Neural progenitor cell (in vitro differentiated cells): ENCODE measurements at regions not wholly inside any gene's neighbourhood (a gene's known extent, or its start where the extent isn't known, plus 50 kb on each side); places are given as distances from the start of the nearest gene placed in this dataset.

Source experiments
- DNase-seq: peaks from one replicate; pipeline ENCODE4 v3.0.0-alpha.2; 2016; ENCODE audit warnings: low spot score
- H2AFZ ChIP-seq: fragments of 200-600 bp; sonication (generic); replicated peaks from 2 replicates; pipeline ENCODE4 v1.6.1; 2016; ENCODE audit warnings: antibody characterized with exemption
- H3F3A ChIP-seq: fragments of 200-600 bp; sonication (generic); 2 replicates; pipeline ENCODE4 v1.6.1; 2016; ENCODE audit warnings: antibody characterized with exemption, low read depth
- H3K27ac ChIP-seq: fragments of 200-600 bp; sonication (generic); 2 replicates; pipeline ENCODE4 v1.5.1; 2016; ENCODE audit warnings: mild to moderate bottlenecking
- H3K27me3 ChIP-seq: fragments of 200-600 bp; sonication (generic); 2 replicates; pipeline ENCODE4 v1.6.1; 2016; ENCODE audit warnings: mild to moderate bottlenecking, moderate library complexity
- H3K36me3 ChIP-seq: fragments of 200-600 bp; sonication (generic); 2 replicates; pipeline ENCODE4 v1.5.1; 2016
- H3K4me1 ChIP-seq: fragments of 200-600 bp; sonication (generic); 2 replicates; pipeline ENCODE4 v1.6.1; 2016; ENCODE audit warnings: mixed run types
- H3K4me2 ChIP-seq: fragments of 200-600 bp; sonication (generic); 2 replicates; pipeline ENCODE4 v1.6.1; 2016
- H3K4me3 ChIP-seq: fragments of 200-600 bp; sonication (generic); 2 replicates; pipeline ENCODE4 v1.5.1; 2016
- H3K79me2 ChIP-seq: fragments of 200-600 bp; sonication (generic); 2 replicates; pipeline ENCODE4 v1.6.1; 2016; ENCODE audit warnings: low read depth
- H3K9ac ChIP-seq: fragments of 200-600 bp; sonication (generic); 2 replicates; pipeline ENCODE4 v1.6.1; 2016
- H3K9me3 ChIP-seq: fragments of 200-600 bp; sonication (generic); 2 replicates; pipeline ENCODE4 v1.5.1; 2016; ENCODE audit warnings: low read depth
- H4K20me1 ChIP-seq: fragments of 200-600 bp; sonication (generic); 2 replicates; pipeline ENCODE4 v1.6.1; 2016; ENCODE audit warnings: low read depth
- H3K27ac Mint-ChIP-seq: 3 replicates; pipeline ENCODE4 v1.8.0; 2021; ENCODE audit warnings: mixed read lengths
- H3K27me3 Mint-ChIP-seq: 2 replicates; pipeline ENCODE4 v1.8.0; 2022; ENCODE audit warnings: low read depth, mild to moderate bottlenecking, inconsistent platforms, moderate library complexity, mixed read lengths; ENCODE audit not compliant: insufficient read depth
- H3K36me3 Mint-ChIP-seq: 3 replicates; pipeline ENCODE4 v1.8.0; 2021; ENCODE audit warnings: mixed read lengths
- H3K4me1 Mint-ChIP-seq: 3 replicates; pipeline ENCODE4 v1.8.0; 2021; ENCODE audit warnings: mixed read lengths
- H3K4me3 Mint-ChIP-seq: 3 replicates; pipeline ENCODE4 v1.8.0; 2021; ENCODE audit warnings: mild to moderate bottlenecking, moderate library complexity, mixed read lengths
- H3K9me3 Mint-ChIP-seq: 3 replicates; pipeline ENCODE4 v1.8.0; 2020; ENCODE audit warnings: mixed read lengths
- CTCF ChIP-seq: fragments of 200-600 bp; sonication (generic); IDR thresholded peaks from 2 replicates; pipeline ENCODE4 v1.5.1; 2017; ENCODE audit warnings: antibody characterized with exemption, mild to moderate bottlenecking
- EZH2 ChIP-seq: fragments of 200-600 bp; sonication (generic); IDR thresholded peaks from 2 replicates; pipeline ENCODE4 v1.6.1; 2017; ENCODE audit warnings: antibody characterized with exemption, mild to moderate bottlenecking, moderate library complexity
- EZH2phosphoT487 ChIP-seq: fragments of 200-600 bp; sonication (generic); IDR thresholded peaks from 2 replicates; pipeline ENCODE4 v1.6.1; 2017; ENCODE audit warnings: antibody characterized with exemption

DNA sequence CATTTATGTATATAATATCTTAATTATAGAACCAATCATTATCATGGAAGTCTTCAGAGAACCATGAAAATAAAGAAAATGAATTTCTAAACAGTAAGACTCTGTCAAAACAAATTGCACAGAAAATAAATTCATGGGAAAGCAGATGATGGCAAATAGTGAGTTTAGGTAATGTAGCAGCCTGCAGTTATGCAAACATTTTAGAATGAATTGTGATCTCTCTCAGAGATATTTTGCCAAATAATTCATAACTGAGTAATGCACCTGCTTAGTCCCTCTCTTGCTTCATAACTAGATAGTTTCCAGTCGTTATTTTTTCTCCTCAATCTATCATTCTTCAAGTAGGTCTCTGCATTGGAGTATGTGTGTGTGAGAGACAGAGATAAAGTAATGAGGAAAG lies 492.7 kb upstream of the THBS1 start:
- Histone ChIP-seq H3K4me2 (no peak overlapping the region), H2AFZ (no peak overlapping the region), H3K4me1 (peaks cover 17% of the 10 kb centered on the region), H4K20me1 (no peaks in the 10 kb centered on the region), H3F3A (peaks cover 15% of the 10 kb centered on the region), H3K9ac (no peak overlapping the region), H3K36me3 (no peaks in the 10 kb centered on the region), H3K4me3 (no peak overlapping the region), H3K9me3 (no peaks in the 10 kb centered on the region), H3K27me3 (no peaks in the 10 kb centered on the region), H3K79me2 (no peaks in the 10 kb centered on the region), H3K27ac (no peak overlapping the region)
- no peak for DNase-seq
- Mint-ChIP-seq H3K36me3 (no peaks in the 10 kb centered on the region), H3K27ac (no peak overlapping the region), H3K4me3 (no peak overlapping the region), H3K27me3 (peaks cover 4% of the 10 kb centered on the region), H3K9me3 (no peaks in the 10 kb centered on the region), H3K4me1 (peaks cover 21% of the 10 kb centered on the region)
- no peak for TF ChIP-seq EZH2
- no peak for TF ChIP-seq CTCF
- TF ChIP-seq EZH2phosphoT487, result no peak

GRCh38 chr15:39092354-39092753 lies 488.5 kb upstream of the THBS1 start:
- Histone ChIP-seq H3K9me3 (no peaks in the 10 kb centered on the region), H3K27ac (no peak overlapping the region), H3F3A (peaks cover 40% of the 10 kb centered on the region), H3K4me3 (no peak overlapping the region), H3K79me2 (no peaks in the 10 kb centered on the region), H3K36me3 (no peaks in the 10 kb centered on the region), H3K27me3 (no peaks in the 10 kb centered on the region), H4K20me1 (no peaks in the 10 kb centered on the region), H3K9ac (no peak overlapping the region), H3K4me1 (peaks cover 47% of the 10 kb centered on the region), H2AFZ (no peak overlapping the region), H3K4me2 (no peak overlapping the region)
- TF ChIP-seq CTCF (no peak), EZH2 (no peak), EZH2phosphoT487 (no peak)
- Mint-ChIP-seq H3K4me3 (no peak overlapping the region), H3K9me3 (no peaks in the 10 kb centered on the region), H3K36me3 (no peaks in the 10 kb centered on the region), H3K27me3 (peaks cover 6% of the 10 kb centered on the region), H3K4me1 (peaks cover 51% of the 10 kb centered on the region), H3K27ac (no peak overlapping the region)
- no peak for DNase-seq

DNA sequence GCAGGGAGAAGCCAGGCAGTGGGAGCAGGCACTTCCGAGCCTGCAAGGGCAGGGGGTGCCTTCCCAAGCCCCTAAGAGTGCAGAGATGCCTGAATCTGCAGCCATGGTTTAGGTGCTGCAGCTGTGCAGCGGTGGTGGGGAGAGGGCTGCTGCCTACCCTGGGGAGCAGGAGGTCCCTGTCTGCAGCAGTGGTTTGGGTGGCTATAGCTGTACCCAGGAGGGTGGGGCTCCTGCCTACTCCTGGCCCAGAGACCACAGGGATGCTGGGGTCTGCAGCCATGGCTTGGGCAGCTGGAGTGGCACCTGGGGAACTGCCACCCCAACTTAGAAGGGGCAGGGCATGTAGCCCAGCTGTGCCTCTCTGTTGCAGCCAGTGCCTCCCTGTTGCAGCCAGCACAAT lies 488.1 kb upstream of the THBS1 start:
- Histone ChIP-seq H3K36me3 (no peaks in the 10 kb centered on the region), H3K27me3 (no peaks in the 10 kb centered on the region), H3K79me2 (no peaks in the 10 kb centered on the region), H4K20me1 (no peaks in the 10 kb centered on the region), H3K9ac (no peak overlapping the region), H3K27ac (no peak overlapping the region), H3K9me3 (no peaks in the 10 kb centered on the region), H3K4me3 (no peak overlapping the region), H3K4me2 (no peak overlapping the region), H2AFZ (no peak overlapping the region), H3F3A (peaks cover 42% of the 10 kb centered on the region), H3K4me1 (peaks cover 47% of the 10 kb centered on the region)
- Mint-ChIP-seq H3K36me3 (no peaks in the 10 kb centered on the region), H3K27me3 (peaks cover 6% of the 10 kb centered on the region), H3K4me1 (peaks cover 51% of the 10 kb centered on the region), H3K27ac (no peak overlapping the region), H3K4me3 (no peak overlapping the region), H3K9me3 (no peaks in the 10 kb centered on the region)
- no peak for DNase-seq
- TF ChIP-seq CTCF, result no peak
- TF ChIP-seq EZH2, result no peak
- TF ChIP-seq EZH2phosphoT487, result no peak
